ENCODE measurements at regions not wholly inside any gene's neighbourhood (a gene's known extent, or its start where the extent isn't known, plus 50 kb on each side); places are given as distances from the start of the nearest gene placed in this dataset.

- H3K4me3 Mint-ChIP-seq = no peak overlapping the region
- peaks cover 0 to 9% of the 10 kb centered on the region in 2 experiments for H3K27me3 ChIP-seq (replicated peaks in 1 of 2; ENCODE audit: control insufficient read depth in 2 of 2, extremely low read depth in 1 of 2, insufficient read depth in 2 of 2, low read length in 1 of 2)
- no peak overlapping the region for H3K4me3 ChIP-seq (ENCODE audit: control insufficient read depth in 1 of 2, extremely low read depth in 1 of 2, low read length in 1 of 2)
- H3K27me3 Mint-ChIP-seq = peaks cover 3 to 4% of the 10 kb centered on the region in 2 donors
- H3K9me3 Mint-ChIP-seq = no peaks in the 10 kb centered on the region
- no peak overlapping the region for H3K27ac ChIP-seq (ENCODE audit: low read length)
- no peaks in the 10 kb centered on the region for H3K36me3 ChIP-seq (ENCODE audit: control insufficient read depth in 2 of 2, extremely low read depth in 1 of 2, insufficient read depth in 1 of 2, low read length in 1 of 2)
- no peak overlapping the region for H3K27ac Mint-ChIP-seq
- 82% methylated on average over 2 of the region's 2 CpGs for WGBS (ENCODE audit: insufficient coverage)
- DNase-seq = no peak
- ChIA-PET CTCF (no interaction called here), POLR2A (no interaction called here)
- H3K4me1 ChIP-seq (ENCODE audit: control insufficient read depth in 1 of 2, extremely low read depth in 1 of 2, insufficient read depth in 2 of 2, low read length in 2 of 2) = no peaks in the 10 kb centered on the region
- no peaks in the 10 kb centered on the region for H3K9me3 ChIP-seq
- no peaks in the 10 kb centered on the region for H3K4me1 Mint-ChIP-seq
- H3K36me3 Mint-ChIP-seq = no peaks in the 10 kb centered on the region
- no peak for ATAC-seq (replicated peaks in 1 of 4)
These were observed 188.8 kb downstream of the CDH26 start for GRCh38 chr20:60147004-60147403.

DNA sequence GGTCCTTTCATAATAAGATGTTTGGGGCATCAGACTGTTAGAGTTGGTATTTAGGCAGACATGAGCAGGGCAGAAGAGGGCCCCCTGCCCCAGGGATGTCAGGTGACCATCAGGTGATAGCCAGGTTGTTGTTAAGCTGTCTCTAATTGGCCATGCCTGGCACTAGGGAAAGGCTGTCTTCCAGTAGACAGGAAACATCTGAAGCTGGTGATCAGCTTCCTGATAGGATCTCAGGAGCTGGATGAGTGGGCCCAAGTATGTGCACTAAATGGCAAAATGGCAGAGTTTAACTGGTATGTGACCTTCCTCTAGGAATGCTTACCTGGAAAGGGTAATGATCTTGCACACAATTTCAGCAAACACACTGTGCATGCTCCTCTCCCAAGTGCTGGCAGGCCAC, 190.7 kb downstream of the CDH26 start:
- H3K9me3 Mint-ChIP-seq = no peaks in the 10 kb centered on the region
- H3K4me1 ChIP-seq (ENCODE audit: control insufficient read depth in 1 of 2, extremely low read depth in 1 of 2, insufficient read depth in 2 of 2, low read length in 2 of 2) = no peaks in the 10 kb centered on the region
- H3K4me3 ChIP-seq (ENCODE audit: control insufficient read depth in 1 of 2, extremely low read depth in 1 of 2, low read length in 1 of 2) = no peak overlapping the region
- no peak for ATAC-seq (replicated peaks in 1 of 4)
- ChIA-PET CTCF (no interaction called here), POLR2A (no interaction called here)
- DNase-seq = no peak
- no peak overlapping the region for H3K27ac ChIP-seq (ENCODE audit: low read length)
- H3K27me3 Mint-ChIP-seq = peaks cover 3 to 4% of the 10 kb centered on the region in 2 donors
- peaks cover 0 to 9% of the 10 kb centered on the region in 2 experiments for H3K27me3 ChIP-seq (replicated peaks in 1 of 2; ENCODE audit: control insufficient read depth in 2 of 2, extremely low read depth in 1 of 2, insufficient read depth in 2 of 2, low read length in 1 of 2)
- no peak overlapping the region for H3K4me3 Mint-ChIP-seq
- no peaks in the 10 kb centered on the region for H3K36me3 Mint-ChIP-seq
- no peaks in the 10 kb centered on the region for H3K36me3 ChIP-seq (ENCODE audit: control insufficient read depth in 2 of 2, extremely low read depth in 1 of 2, insufficient read depth in 1 of 2, low read length in 1 of 2)
- H3K27ac Mint-ChIP-seq = no peak overlapping the region
- no peaks in the 10 kb centered on the region for H3K4me1 Mint-ChIP-seq
- no peaks in the 10 kb centered on the region for H3K9me3 ChIP-seq

DNA sequence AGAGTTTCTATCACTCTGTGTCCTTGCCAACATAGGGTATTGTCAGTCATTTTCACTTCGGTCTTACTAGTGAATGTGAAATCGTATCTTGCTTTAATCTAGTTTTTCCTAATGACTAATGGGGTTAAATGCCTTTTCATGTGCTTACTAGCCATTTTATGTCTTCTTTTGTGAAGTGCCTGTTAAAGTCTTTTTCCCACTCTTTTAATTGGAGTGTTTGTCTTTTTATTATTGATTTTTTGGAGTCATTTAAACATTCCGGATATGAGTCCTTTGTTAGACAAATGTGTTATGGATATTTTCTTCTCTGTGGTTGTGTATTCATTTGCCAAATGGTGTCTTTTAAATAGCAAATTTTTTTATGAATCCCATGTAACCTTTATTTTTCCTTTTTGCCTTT, 194.6 kb downstream of the CDH26 start:
- H3K27me3 Mint-ChIP-seq = peaks cover 5 to 6% of the 10 kb centered on the region in 2 donors
- peaks cover 0 to 6% (median 0%) of the 10 kb centered on the region in 3 donors for H3K9me3 Mint-ChIP-seq
- H3K4me1 ChIP-seq (ENCODE audit: control insufficient read depth in 1 of 2, extremely low read depth in 1 of 2, insufficient read depth in 2 of 2, low read length in 2 of 2) = no peaks in the 10 kb centered on the region
- DNase-seq (no peak), ATAC-seq (replicated peaks in 1 of 4) (no peak)
- H3K4me3 ChIP-seq (ENCODE audit: control insufficient read depth in 1 of 2, extremely low read depth in 1 of 2, low read length in 1 of 2) = no peak overlapping the region
- no peak overlapping the region for H3K27ac ChIP-seq (ENCODE audit: low read length)
- no peak overlapping the region for H3K4me3 Mint-ChIP-seq
- H3K27me3 ChIP-seq (replicated peaks in 1 of 2; ENCODE audit: control insufficient read depth in 2 of 2, extremely low read depth in 1 of 2, insufficient read depth in 2 of 2, low read length in 1 of 2) = peaks cover 0 to 9% of the 10 kb centered on the region in 2 experiments
- CTCF ChIA-PET = no interaction called here
- no peaks in the 10 kb centered on the region for H3K9me3 ChIP-seq
- no CpG with 5 or more reads among the region's 3 CpGs for WGBS (ENCODE audit: insufficient coverage)
- H3K4me1 Mint-ChIP-seq = no peaks in the 10 kb centered on the region
- H3K27ac Mint-ChIP-seq = no peak overlapping the region
- H3K36me3 ChIP-seq (ENCODE audit: control insufficient read depth in 2 of 2, extremely low read depth in 1 of 2, insufficient read depth in 1 of 2, low read length in 1 of 2) = no peaks in the 10 kb centered on the region
- POLR2A ChIA-PET = no interaction called here
- peaks cover 5% of the 10 kb centered on the region for H3K36me3 Mint-ChIP-seq

DNA sequence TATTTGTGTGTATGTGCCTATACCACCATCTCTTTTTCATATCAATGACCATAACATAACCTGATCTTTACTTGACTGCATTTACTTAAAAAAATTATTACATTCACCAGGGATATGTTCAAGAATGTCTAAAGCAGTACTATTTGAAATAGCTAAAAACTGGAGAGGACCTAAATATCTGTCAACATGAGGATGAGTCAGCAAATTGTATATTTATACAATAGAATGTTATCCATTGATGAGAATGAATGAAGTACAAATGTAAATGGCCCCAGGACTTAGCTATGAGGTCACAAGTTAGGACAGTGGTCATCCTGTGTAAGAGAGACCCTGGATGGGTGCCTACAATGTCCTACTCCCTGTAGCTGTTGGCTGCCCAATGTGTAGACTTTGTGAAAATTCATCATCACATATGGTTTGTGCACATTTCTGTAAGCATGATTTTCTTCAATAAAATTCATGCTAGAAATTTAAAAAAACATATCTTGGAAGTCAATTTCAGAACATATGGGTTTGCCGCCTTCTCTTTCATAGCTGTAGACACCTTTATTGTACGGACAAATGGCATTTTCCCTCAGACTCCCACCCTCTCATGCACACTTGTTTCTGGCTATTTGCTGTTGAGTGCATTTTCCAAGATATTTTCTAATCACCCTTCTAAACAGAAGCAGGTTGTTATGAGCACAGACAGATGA, 202.4 kb downstream of the CDH26 start:
- ChIA-PET POLR2A (no interaction called here), CTCF (no interaction called here)
- Histone ChIP-seq H3K27ac (ENCODE audit: low read length) (no peak overlapping the region), H3K27me3 (replicated peaks in 1 of 2; ENCODE audit: control insufficient read depth in 2 of 2, extremely low read depth in 1 of 2, insufficient read depth in 2 of 2, low read length in 1 of 2) (no peaks in the 10 kb centered on the region), H3K9me3 (no peaks in the 10 kb centered on the region), H3K4me3 (ENCODE audit: control insufficient read depth in 1 of 2, extremely low read depth in 1 of 2, low read length in 1 of 2) (no peak overlapping the region), H3K36me3 (ENCODE audit: control insufficient read depth in 2 of 2, extremely low read depth in 1 of 2, insufficient read depth in 1 of 2, low read length in 1 of 2) (no peaks in the 10 kb centered on the region), H3K4me1 (ENCODE audit: control insufficient read depth in 1 of 2, extremely low read depth in 1 of 2, insufficient read depth in 2 of 2, low read length in 2 of 2) (no peaks in the 10 kb centered on the region)
- Mint-ChIP-seq H3K4me1 (no peaks in the 10 kb centered on the region), H3K27ac (no peak overlapping the region), H3K36me3 (peaks cover 12% of the 10 kb centered on the region), H3K9me3 (peaks cover 0 to 13% (median 4%) of the 10 kb centered on the region in 3 donors), H3K4me3 (no peak overlapping the region), H3K27me3 (peaks cover 2 to 20% of the 10 kb centered on the region in 2 donors)
- DNase-seq (no peak), ATAC-seq (replicated peaks in 1 of 4) (no peak)
- 100% methylated on average over 1 of the region's 2 CpGs for WGBS (ENCODE audit: insufficient coverage)

GRCh38 chr20:60167812-60168211, 209.6 kb downstream of the CDH26 start:
- Mint-ChIP-seq H3K4me3 (no peak overlapping the region), H3K4me1 (no peaks in the 10 kb centered on the region), H3K27ac (no peak overlapping the region), H3K36me3 (no peaks in the 10 kb centered on the region), H3K27me3 (peaks cover 0 to 6% of the 10 kb centered on the region in 2 donors), H3K9me3 (no peaks in the 10 kb centered on the region)
- Histone ChIP-seq H3K27ac (ENCODE audit: low read length) (no peak overlapping the region), H3K27me3 (replicated peaks in 1 of 2; ENCODE audit: control insufficient read depth in 2 of 2, extremely low read depth in 1 of 2, insufficient read depth in 2 of 2, low read length in 1 of 2) (peaks cover 0 to 3% of the 10 kb centered on the region in 2 experiments), H3K36me3 (ENCODE audit: control insufficient read depth in 2 of 2, extremely low read depth in 1 of 2, insufficient read depth in 1 of 2, low read length in 1 of 2) (no peaks in the 10 kb centered on the region), H3K4me1 (ENCODE audit: control insufficient read depth in 1 of 2, extremely low read depth in 1 of 2, insufficient read depth in 2 of 2, low read length in 2 of 2) (no peaks in the 10 kb centered on the region), H3K4me3 (ENCODE audit: control insufficient read depth in 1 of 2, extremely low read depth in 1 of 2, low read length in 1 of 2) (no peak overlapping the region), H3K9me3 (no peaks in the 10 kb centered on the region)
- POLR2A ChIA-PET = no interaction called here
- CTCF ChIA-PET = no interaction called here
- ATAC-seq (replicated peaks in 1 of 4) (no peak), DNase-seq (no peak)
- 83% methylated on average over 1 of the region's 1 CpG for WGBS (ENCODE audit: insufficient coverage)

DNA sequence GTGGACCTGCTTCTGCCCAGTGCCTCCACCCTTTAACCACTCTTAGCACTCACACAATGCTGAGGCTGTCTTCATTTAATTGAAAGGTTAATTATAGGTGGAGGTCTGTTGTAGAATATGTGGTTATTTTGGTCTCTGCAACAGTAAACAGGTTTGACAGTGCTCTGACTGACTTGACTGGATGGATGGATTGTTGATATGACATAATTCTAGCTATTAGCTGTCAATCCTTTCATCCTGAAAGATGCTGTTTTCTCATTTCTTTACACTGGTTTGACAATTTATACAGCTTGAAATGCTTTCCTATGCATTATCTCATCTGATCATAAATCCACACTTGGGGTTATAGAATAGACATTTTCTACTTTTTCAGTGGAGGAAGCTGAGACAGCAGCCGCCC, 210.7 kb downstream of the CDH26 start:
- Mint-ChIP-seq H3K27ac (no peak overlapping the region), H3K36me3 (no peaks in the 10 kb centered on the region), H3K27me3 (peaks cover 0 to 2% of the 10 kb centered on the region in 2 donors), H3K4me3 (no peak overlapping the region), H3K4me1 (no peaks in the 10 kb centered on the region), H3K9me3 (no peaks in the 10 kb centered on the region)
- DNase-seq (no peak), ATAC-seq (replicated peaks in 1 of 4) (no peak)
- no peak overlapping the region for H3K27ac ChIP-seq (ENCODE audit: low read length)
- WGBS (ENCODE audit: insufficient coverage) = no CpG with 5 or more reads among the region's 1 CpG
- peaks cover 0 to 3% of the 10 kb centered on the region in 2 experiments for H3K27me3 ChIP-seq (replicated peaks in 1 of 2; ENCODE audit: control insufficient read depth in 2 of 2, extremely low read depth in 1 of 2, insufficient read depth in 2 of 2, low read length in 1 of 2)
- no peaks in the 10 kb centered on the region for H3K9me3 ChIP-seq
- POLR2A ChIA-PET = no interaction called here
- H3K36me3 ChIP-seq (ENCODE audit: control insufficient read depth in 2 of 2, extremely low read depth in 1 of 2, insufficient read depth in 1 of 2, low read length in 1 of 2) = no peaks in the 10 kb centered on the region
- H3K4me3 ChIP-seq (ENCODE audit: control insufficient read depth in 1 of 2, extremely low read depth in 1 of 2, low read length in 1 of 2) = no peak overlapping the region
- H3K4me1 ChIP-seq (ENCODE audit: control insufficient read depth in 1 of 2, extremely low read depth in 1 of 2, insufficient read depth in 2 of 2, low read length in 2 of 2) = no peaks in the 10 kb centered on the region
- CTCF ChIA-PET = no interaction called here

GRCh38 chr20:60170116-60170515, 211.9 kb downstream of the CDH26 start:
- peaks cover 0 to 3% of the 10 kb centered on the region in 2 experiments for H3K27me3 ChIP-seq (replicated peaks in 1 of 2; ENCODE audit: control insufficient read depth in 2 of 2, extremely low read depth in 1 of 2, insufficient read depth in 2 of 2, low read length in 1 of 2)
- no peaks in the 10 kb centered on the region for H3K9me3 ChIP-seq
- H3K4me1 ChIP-seq (ENCODE audit: control insufficient read depth in 1 of 2, extremely low read depth in 1 of 2, insufficient read depth in 2 of 2, low read length in 2 of 2) = no peaks in the 10 kb centered on the region
- no peak overlapping the region for H3K4me3 Mint-ChIP-seq
- no peaks in the 10 kb centered on the region for H3K27me3 Mint-ChIP-seq
- H3K36me3 Mint-ChIP-seq = no peaks in the 10 kb centered on the region
- H3K9me3 Mint-ChIP-seq = no peaks in the 10 kb centered on the region
- ChIA-PET CTCF (no interaction called here), POLR2A (no interaction called here)
- H3K4me3 ChIP-seq (ENCODE audit: control insufficient read depth in 1 of 2, extremely low read depth in 1 of 2, low read length in 1 of 2) = no peak overlapping the region
- no peaks in the 10 kb centered on the region for H3K4me1 Mint-ChIP-seq
- no peaks in the 10 kb centered on the region for H3K36me3 ChIP-seq (ENCODE audit: control insufficient read depth in 2 of 2, extremely low read depth in 1 of 2, insufficient read depth in 1 of 2, low read length in 1 of 2)
- ATAC-seq (replicated peaks in 1 of 4) (no peak), DNase-seq (no peak)
- H3K27ac ChIP-seq (ENCODE audit: low read length) = no peak overlapping the region
- H3K27ac Mint-ChIP-seq = no peak overlapping the region
- no CpG with 5 or more reads among the region's 3 CpGs for WGBS (ENCODE audit: insufficient coverage)

Data from T-cell (primary cell).